Spleen (tissue), 11 donors: ENCODE measurements at regions not wholly inside any gene's neighbourhood (a gene's known extent, or its start where the extent isn't known, plus 50 kb on each side); places are given as distances from the start of the nearest gene placed in this dataset.
"Not testable (repeated sequence)": the region's sequence is repeated elsewhere in the genome, so short reads cannot be mapped to it uniquely, and the experiment has no call there.

Source experiments
- DNase-seq: peaks from one replicate; pipeline ENCODE4 v3.0.0-alpha.2; 2020
- H3K27ac ChIP-seq, 8 donors: fragments of 200-600 bp; sonication (generic) in 7 of 8; 1 replicate in 4 of 8; 2 replicates in 4 of 8; pipeline versions ENCODE4 v1.5.0 to v1.8.0; 2016 to 2021; ENCODE audit warnings: inconsistent platforms in 4 of 8, mild to moderate bottlenecking in 4 of 8, moderate library complexity in 1 of 8
- H3K27me3 ChIP-seq, 7 donors: fragments of 200-600 bp; sonication (generic) in 6 of 7; replicated peaks in 1 of 7; 1 replicate in 4 of 7; 2 replicates in 3 of 7; pipeline versions ENCODE4 v1.5.0 to v1.8.0; 2016 to 2021; ENCODE audit warnings: inconsistent platforms in 3 of 7, mild to moderate bottlenecking in 1 of 7
- H3K36me3 ChIP-seq, 6 donors: fragments of 200-600 bp; sonication (generic) in 5 of 6; 1 replicate in 4 of 6; 2 replicates in 2 of 6; pipeline versions ENCODE4 v1.5.0 to v1.8.0; 2016 to 2021; ENCODE audit warnings: inconsistent platforms in 2 of 6
- H3K4me1 ChIP-seq, 6 donors: fragments of 200-600 bp; sonication (generic) in 5 of 6; 1 replicate in 3 of 6; 2 replicates in 3 of 6; pipeline versions ENCODE4 v1.5.0 to v1.8.0; 2016 to 2021; ENCODE audit warnings: inconsistent platforms in 3 of 6
- H3K4me3 ChIP-seq, 8 donors: fragments of 200-600 bp; sonication (generic) in 7 of 8; 1 replicate in 4 of 8; 2 replicates in 4 of 8; pipeline versions ENCODE4 v1.5.0 to v1.8.0; 2016 to 2021; ENCODE audit warnings: inconsistent platforms in 4 of 8, mild to moderate bottlenecking in 4 of 8, moderate library complexity in 2 of 8
- H3K9me3 ChIP-seq, 8 donors: fragments of 200-600 bp; sonication (generic) in 7 of 8; 1 replicate in 4 of 8; 2 replicates in 4 of 8; pipeline versions ENCODE4 v1.5.0 to v1.8.0; 2016 to 2021; ENCODE audit warnings: inconsistent platforms in 4 of 8
- CTCF ChIP-seq, 11 experiments: fragments of 200-600 bp in 7 of 11; fragments of 450-650 bp in 4 of 11; sonication (generic) in 4 of 11; IDR thresholded peaks in 8 of 11; conservative IDR thresholded peaks in 3 of 11; 1 replicate in 7 of 11; 2 replicates in 4 of 11; pipeline versions ENCODE4 v1.4.0 to v1.8.0; 2016 to 2021; ENCODE audit warnings: antibody characterized with exemption in 11 of 11, inconsistent platforms in 4 of 11, mild to moderate bottlenecking in 1 of 11
- POLR2A ChIP-seq, 3 donors: fragments of 450-650 bp; IDR thresholded peaks; one replicate each; pipeline ENCODE4 v1.5.1; 2017; ENCODE audit warnings: antibody characterized with exemption in 3 of 3, mild to moderate bottlenecking in 1 of 3
- POLR2AphosphoS5 ChIP-seq, 3 donors: sonication (generic); formaldehyde crosslinking; IDR thresholded peaks; one replicate each; pipeline ENCODE4 v1.5.1; 2017; ENCODE audit warnings: antibody characterized with exemption in 3 of 3
- WGBS, 5 donors: extraction: QIAGEN DNeasy Blood & Tissue Kit in 3 of 5; methylation state at CpG; one replicate each; pipeline versions ENCODE4 v1.1.5 to v1.1.7; 2013 to 2018; 5-methylcytosine and 5-hydroxymethylcytosine counted together
- intact Hi-C: fragments of 100-400 bp; cut with DNase I; formaldehyde crosslinking; loops from one replicate; pipeline ENCODE4 v1.15.0; 2023; ENCODE audit warnings: low total_unique reads
- donor health status: healthy with polysubstance abuse.
- donor health status: DM: no; HTN: no; CAD: no; lungs with moderate emphysema.
- donor health status: DM: no; HTN: no; CAD: no.
- donor health status: Bipolar disorder and iron deficiency.
- donor health status: healthy.
- donor health status: DM: no; HTN: no; CAD: no.
- donor health status: DM: yes; HTN: yes; CAD: no.

GRCh38 chr3:95813244-95813643 is 1001.1 kb upstream of the EPHA6 start:
- H3K27ac ChIP-seq: no peak overlapping the region
- H3K9me3 ChIP-seq: peaks cover 0 to 6% (median 0%) of the 10 kb centered on the region in 8 donors
- H3K27me3 ChIP-seq: no peaks in the 10 kb centered on the region
- 40 to 79% (median 70%) methylated on average over 2 of the region's 2 CpGs for WGBS, 5 donors
- intact Hi-C loops: no loop called here
- H3K4me3 ChIP-seq: no peak overlapping the region
- H3K36me3 ChIP-seq: no peaks in the 10 kb centered on the region
- no peak for DNase-seq
- H3K4me1 ChIP-seq: no peaks in the 10 kb centered on the region
- TF ChIP-seq CTCF (IDR thresholded peaks at IDR 0.05 in 8 of 11, conservative IDR thresholded peaks at IDR 0.05 in 3 of 11) (no peak), POLR2AphosphoS5 (IDR thresholded peaks at IDR 0.05) (no peak), POLR2A (IDR thresholded peaks at IDR 0.05) (no peak)

GRCh38 chr3:95815828-95816227 is 998.6 kb upstream of the EPHA6 start:
- H3K4me3 ChIP-seq: no peak overlapping the region
- TF ChIP-seq POLR2AphosphoS5 (IDR thresholded peaks at IDR 0.05) (no peak), CTCF (IDR thresholded peaks at IDR 0.05 in 8 of 11, conservative IDR thresholded peaks at IDR 0.05 in 3 of 11) (no peak), POLR2A (IDR thresholded peaks at IDR 0.05) (no peak)
- peaks cover 0 to 6% (median 0%) of the 10 kb centered on the region in 8 donors for H3K9me3 ChIP-seq
- H3K36me3 ChIP-seq: no peaks in the 10 kb centered on the region
- H3K27ac ChIP-seq: no peak overlapping the region
- WGBS, 5 donors: 33 to 92% (median 57%) methylated on average over 1 of the region's 1 CpG
- H3K27me3 ChIP-seq: no peaks in the 10 kb centered on the region
- intact Hi-C loops: no loop called here
- DNase-seq: no peak
- no peaks in the 10 kb centered on the region for H3K4me1 ChIP-seq

GRCh38 chr3:95826419-95826818 is 988.0 kb upstream of the EPHA6 start:
- Histone ChIP-seq H3K36me3 (no peaks in the 10 kb centered on the region), H3K4me3 (no peak overlapping the region), H3K9me3 (peaks cover 0 to 12% (median 8%) of the 10 kb centered on the region in 8 donors), H3K27ac (no peak overlapping the region), H3K4me1 (no peaks in the 10 kb centered on the region), H3K27me3 (no peaks in the 10 kb centered on the region)
- WGBS, 5 donors: 52 to 74% (median 65%) methylated on average over 2 of the region's 2 CpGs
- no peak for DNase-seq
- no peak for TF ChIP-seq POLR2AphosphoS5 (IDR thresholded peaks at IDR 0.05)
- TF ChIP-seq POLR2A (IDR thresholded peaks at IDR 0.05): no peak
- no peak for TF ChIP-seq CTCF (IDR thresholded peaks at IDR 0.05 in 8 of 11, conservative IDR thresholded peaks at IDR 0.05 in 3 of 11)
- intact Hi-C loops: no loop called here

- TF ChIP-seq CTCF (IDR thresholded peaks at IDR 0.05 in 8 of 11, conservative IDR thresholded peaks at IDR 0.05 in 3 of 11) (no peak), POLR2AphosphoS5 (IDR thresholded peaks at IDR 0.05) (no peak), POLR2A (IDR thresholded peaks at IDR 0.05) (no peak)
- no peak for DNase-seq
- H3K4me1 ChIP-seq: no peaks in the 10 kb centered on the region
- H3K36me3 ChIP-seq: no peaks in the 10 kb centered on the region
- H3K4me3 ChIP-seq: no peak overlapping the region
- intact Hi-C loops: no loop called here
- H3K27ac ChIP-seq: no peak overlapping the region
- no peaks in the 10 kb centered on the region for H3K27me3 ChIP-seq
- H3K9me3 ChIP-seq: peaks cover 0 to 41% (median 33%) of the 10 kb centered on the region in 8 donors
Observed at GRCh38 chr3:95832146-95832545, 982.2 kb upstream of the EPHA6 start.

GRCh38 chr3:95860628-95861027 is 953.8 kb upstream of the EPHA6 start:
- 87 to 99% (median 95%) methylated on average over 9 of the region's 9 CpGs for WGBS, 5 donors
- H3K27me3 ChIP-seq, H3K27ac ChIP-seq, H3K4me1 ChIP-seq, H3K36me3 ChIP-seq, H3K4me3 ChIP-seq, intact Hi-C loops: not testable (repeated sequence)
- peaks cover 0 to 27% (median 18%) of the 10 kb centered on the region in 8 donors for H3K9me3 ChIP-seq
- peak; percentile 59 for DNase-seq
